GM18519 (cell line): ENCODE measurements at regions not wholly inside any gene's neighbourhood (a gene's known extent, or its start where the extent isn't known, plus 50 kb on each side); places are given as distances from the start of the nearest gene placed in this dataset.

ENCODE experiments used
- ATAC-seq: cut with Tn5 transposase; IDR thresholded peaks from one replicate; pipeline ENCODE4 v1.9.1; 2021; ENCODE audit warnings: mild to moderate bottlenecking, moderate library complexity; ENCODE audit not compliant: unreplicated experiment, low FRiP score

GRCh38 chr7:46440186-46440585 is 519.1 kb upstream of the IGFBP3 start:
- no peak for ATAC-seq

GRCh38 chr7:46432708-46433107 is 511.6 kb upstream of the IGFBP3 start:
- no peak for ATAC-seq

- no peak for ATAC-seq
Measured at GRCh38 chr7:46428295-46428694, 507.2 kb upstream of the IGFBP3 start.

- ATAC-seq: no peak
Measured at GRCh38 chr7:46424934-46425333, 503.9 kb upstream of the IGFBP3 start.

GRCh38 chr7:46421441-46422230 is 500.6 kb upstream of the IGFBP3 start:
- no peak for ATAC-seq

GRCh38 chr7:46414946-46415345 is 493.9 kb upstream of the IGFBP3 start:
- no peak for ATAC-seq

- ATAC-seq: no peak
Measured at GRCh38 chr7:46411236-46411635, 490.2 kb upstream of the IGFBP3 start.

- ATAC-seq: no peak
Measured at GRCh38 chr7:46407125-46407524, 486.1 kb upstream of the IGFBP3 start.

- no peak for ATAC-seq
Measured at GRCh38 chr7:46397591-46397990, 476.5 kb upstream of the IGFBP3 start.

- no peak for ATAC-seq
Measured at GRCh38 chr7:46396481-46396880, 475.4 kb upstream of the IGFBP3 start.

- ATAC-seq: no peak
Measured at GRCh38 chr7:46393142-46393541, 472.1 kb upstream of the IGFBP3 start.

- ATAC-seq: no peak
Measured at GRCh38 chr7:46391231-46392201, 470.4 kb upstream of the IGFBP3 start.

GRCh38 chr7:46390042-46390441 is 469.0 kb upstream of the IGFBP3 start:
- no peak for ATAC-seq

- ATAC-seq: no peak
Measured at GRCh38 chr7:46389146-46389545, 468.1 kb upstream of the IGFBP3 start.

- ATAC-seq: no peak
Measured at GRCh38 chr7:46387646-46388045, 466.6 kb upstream of the IGFBP3 start.

- ATAC-seq: no peak
Measured at GRCh38 chr7:46386428-46387399, 465.6 kb upstream of the IGFBP3 start.

GRCh38 chr7:46385662-46386309 is 464.7 kb upstream of the IGFBP3 start:
- no peak for ATAC-seq

GRCh38 chr7:46383605-46384004 is 462.5 kb upstream of the IGFBP3 start:
- ATAC-seq: no peak

- ATAC-seq: no peak
Measured at GRCh38 chr7:46369933-46370654, 449.0 kb upstream of the IGFBP3 start.
